AG04450 (cell line): ENCODE measurements at regions not wholly inside any gene's neighbourhood (a gene's known extent, or its start where the extent isn't known, plus 50 kb on each side); places are given as distances from the start of the nearest gene placed in this dataset.
A peak's percentile ranks its signal among the peaks of the same experiment; 100 is the strongest.

Experiments used
- CTCF ChIA-PET: fragments of 300-600, 350-600 bp; formaldehyde crosslinking; extraction: SDS; loops from one replicate; lab custom pipeline; 2022; ENCODE audit warnings: antibody characterized with exemption, inconsistent platforms; lab: Charles Lee
- POLR2A ChIA-PET: fragments of 350-600 bp; formaldehyde crosslinking; extraction: SDS; loops from one replicate; lab custom pipeline; 2021; ENCODE audit warnings: antibody characterized with exemption, inconsistent platforms; lab: Yijun Ruan, JAX
- DNase-seq: peaks from one replicate; pipeline ENCODE4 v3.0.0-alpha.2; 2011; ENCODE audit warnings: low read depth, low spot score
- H3K27ac ChIP-seq: one replicate; pipeline ENCODE4 v1.5.1; 2012; ENCODE audit warnings: low read depth, low read length, control low read depth
- H3K27me3 ChIP-seq: one replicate; pipeline ENCODE4 v1.6.0; 2012; ENCODE audit warnings: low read length; ENCODE audit not compliant: control insufficient read depth, insufficient read depth
- H3K4me3 ChIP-seq: 2 replicates; pipeline ENCODE4 v1.5.1; 2011; ENCODE audit warnings: mild to moderate bottlenecking, low read depth, low read length, control low read depth
- H3K9me3 ChIP-seq: 2 replicates; pipeline ENCODE4 v1.5.1; 2012; ENCODE audit warnings: low read length; ENCODE audit not compliant: control insufficient read depth, insufficient read depth
- CTCF ChIP-seq: IDR thresholded peaks from 2 replicates; pipeline ENCODE4 v1.5.1; 2011; ENCODE audit warnings: low read depth, low read length, control low read depth, inconsistent platforms

GRCh38 chr4:133483600-133484246, 334.6 kb downstream of the PCDH10 start:
- H3K9me3 ChIP-seq = no peaks in the 10 kb centered on the region
- POLR2A ChIA-PET = no interaction called here
- H3K4me3 ChIP-seq = no peak overlapping the region
- peak; percentile 15 for DNase-seq
- no peaks in the 10 kb centered on the region for H3K27me3 ChIP-seq
- H3K27ac ChIP-seq = no peak overlapping the region
- CTCF ChIA-PET = interaction anchor here (2.4 kb wide), 2 partner anchors 330 to 337 kb away, joined by 31 to 32 read pairs; no protein-coding TSS in a partner anchor
- peak; percentile 59 for TF ChIP-seq CTCF

- H3K27me3 ChIP-seq = no peaks in the 10 kb centered on the region
- TF ChIP-seq CTCF = no peak
- no peak overlapping the region for H3K4me3 ChIP-seq
- H3K27ac ChIP-seq = no peak overlapping the region
- CTCF ChIA-PET = no interaction called here
- DNase-seq = no peak
- POLR2A ChIA-PET = no interaction called here
- H3K9me3 ChIP-seq = no peaks in the 10 kb centered on the region
Observed at GRCh38 chr4:133476063-133476462, 327.0 kb downstream of the PCDH10 start.

GRCh38 chr4:133474501-133474900, 325.4 kb downstream of the PCDH10 start:
- no peak overlapping the region for H3K27ac ChIP-seq
- H3K27me3 ChIP-seq = no peaks in the 10 kb centered on the region
- H3K9me3 ChIP-seq = no peaks in the 10 kb centered on the region
- no peak overlapping the region for H3K4me3 ChIP-seq
- TF ChIP-seq CTCF = no peak
- ChIA-PET CTCF (interaction anchor here (0.7 kb wide), 1 partner anchor 559 kb away, joined by 4 read pairs; no protein-coding TSS in a partner anchor), POLR2A (no interaction called here)
- no peak for DNase-seq

- POLR2A ChIA-PET = no interaction called here
- Histone ChIP-seq H3K27ac (no peak overlapping the region), H3K4me3 (no peak overlapping the region), H3K27me3 (no peaks in the 10 kb centered on the region), H3K9me3 (no peaks in the 10 kb centered on the region)
- no peak for TF ChIP-seq CTCF
- CTCF ChIA-PET = interaction anchor here (1.2 to 2.0 kb wide), 3 partner anchors 8 to 325 kb away, joined by 3 to 12 read pairs (median 5); no protein-coding TSS in a partner anchor
- DNase-seq = no peak
Observed at GRCh38 chr4:133472244-133472643, 323.1 kb downstream of the PCDH10 start.

- ChIA-PET POLR2A (no interaction called here), CTCF (no interaction called here)
- Histone ChIP-seq H3K27ac (no peak overlapping the region), H3K27me3 (no peaks in the 10 kb centered on the region), H3K4me3 (no peak overlapping the region), H3K9me3 (no peaks in the 10 kb centered on the region)
- TF ChIP-seq CTCF = no peak
- DNase-seq = no peak
Observed at GRCh38 chr4:133467290-133467947, 318.3 kb downstream of the PCDH10 start.
